ENCODE measurements at regions not wholly inside any gene's neighbourhood (a gene's known extent, or its start where the extent isn't known, plus 50 kb on each side); places are given as distances from the start of the nearest gene placed in this dataset.

GRCh38 chr15:38696109-38696727 is 131.6 kb upstream of the RASGRP1 start:
- DNase-seq (ENCODE audit: low read depth) = no peak

- no peak for DNase-seq (ENCODE audit: low read depth)
Observed at GRCh38 chr15:38696790-38697495, 132.3 kb upstream of the RASGRP1 start.

GRCh38 chr15:38698254-38698653 is 133.6 kb upstream of the RASGRP1 start:
- no peak for DNase-seq (ENCODE audit: low read depth)

GRCh38 chr15:38699633-38700230 is 135.1 kb upstream of the RASGRP1 start:
- DNase-seq (ENCODE audit: low read depth) = peak; percentile 43

GRCh38 chr15:38701149-38701548 is 136.5 kb upstream of the RASGRP1 start:
- no peak for DNase-seq (ENCODE audit: low read depth)

GRCh38 chr15:38702178-38702912 is 137.7 kb upstream of the RASGRP1 start:
- DNase-seq (ENCODE audit: low read depth) = no peak

- DNase-seq (ENCODE audit: low read depth) = no peak
Observed at GRCh38 chr15:38705436-38706219, 141.0 kb upstream of the RASGRP1 start.

- DNase-seq (ENCODE audit: low read depth) = no peak
Observed at GRCh38 chr15:38706956-38707355, 142.3 kb upstream of the RASGRP1 start.

- peak; percentile 55 for DNase-seq (ENCODE audit: low read depth)
Observed at GRCh38 chr15:38707802-38708671, 143.4 kb upstream of the RASGRP1 start.

GRCh38 chr15:38708672-38709180 is 144.1 kb upstream of the RASGRP1 start:
- DNase-seq (ENCODE audit: low read depth) = no peak

- DNase-seq (ENCODE audit: low read depth) = no peak
Observed at GRCh38 chr15:38709196-38709595, 144.6 kb upstream of the RASGRP1 start.

- peak; percentile 66 for DNase-seq (ENCODE audit: low read depth)
Observed at GRCh38 chr15:38714309-38715072, 149.9 kb upstream of the RASGRP1 start.

GRCh38 chr15:38720893-38721567 is 156.4 kb upstream of the RASGRP1 start:
- DNase-seq (ENCODE audit: low read depth) = no peak

- DNase-seq (ENCODE audit: low read depth) = no peak
Observed at GRCh38 chr15:38721568-38721945, 156.9 kb upstream of the RASGRP1 start.

GRCh38 chr15:38722236-38722635 is 157.6 kb upstream of the RASGRP1 start:
- no peak for DNase-seq (ENCODE audit: low read depth)

- DNase-seq (ENCODE audit: low read depth) = no peak
Observed at GRCh38 chr15:38724827-38725226, 160.2 kb upstream of the RASGRP1 start.

GRCh38 chr15:38726187-38726586 is 161.6 kb upstream of the RASGRP1 start:
- no peak for DNase-seq (ENCODE audit: low read depth)

GRCh38 chr15:38733331-38733730 is 168.7 kb upstream of the RASGRP1 start:
- DNase-seq (ENCODE audit: low read depth) = no peak

GRCh38 chr15:38740206-38740605 is 175.6 kb upstream of the RASGRP1 start:
- DNase-seq (ENCODE audit: low read depth) = no peak

Data from fibroblast of gingiva (primary cell).